Astrocyte (in vitro differentiated cells and primary cell): ENCODE measurements at regions not wholly inside any gene's neighbourhood (a gene's known extent, or its start where the extent isn't known, plus 50 kb on each side); places are given as distances from the start of the nearest gene placed in this dataset.

Experiments
- DNase-seq: peaks from one replicate; pipeline ENCODE4 v3.0.0-alpha.2; 2010; ENCODE audit warnings: low read depth
- FAIRE-seq: peaks from 2 replicates; lab custom pipeline; 2011; peaks lifted over from hg19 to GRCh38; lab: Jason Lieb, UNC
- H2AFZ ChIP-seq: 2 replicates; pipeline ENCODE4 v1.6.0; 2012; ENCODE audit warnings: low read depth, low read length, inconsistent platforms
- H3K27ac ChIP-seq: 2 replicates; pipeline ENCODE4 v1.5.1; 2011; ENCODE audit warnings: low read depth, low read length, inconsistent platforms
- H3K27me3 ChIP-seq: 2 replicates; pipeline ENCODE4 v1.6.0; 2011; ENCODE audit warnings: low read length, inconsistent platforms; ENCODE audit not compliant: insufficient read depth
- H3K36me3 ChIP-seq: 2 replicates; pipeline ENCODE4 v1.5.1; 2011; ENCODE audit warnings: low read length, inconsistent platforms; ENCODE audit not compliant: insufficient read depth
- H3K4me1 ChIP-seq: 2 replicates; pipeline ENCODE4 v1.5.1; 2011; ENCODE audit warnings: low read length, inconsistent platforms; ENCODE audit not compliant: insufficient read depth
- H3K4me2 ChIP-seq: 2 replicates; pipeline ENCODE4 v1.6.0; 2012; ENCODE audit warnings: low read length, inconsistent platforms
- H3K4me3 ChIP-seq: 2 replicates; pipeline ENCODE4 v1.5.1; 2011; ENCODE audit warnings: low read depth, mild to moderate bottlenecking, low read length, inconsistent platforms; ENCODE audit not compliant: insufficient read depth
- H3K79me2 ChIP-seq: 2 replicates; pipeline ENCODE4 v1.6.0; 2012; ENCODE audit warnings: mild to moderate bottlenecking, low read length, inconsistent platforms; ENCODE audit not compliant: insufficient read depth
- H3K9ac ChIP-seq: 2 replicates; pipeline ENCODE4 v1.6.0; 2012; ENCODE audit warnings: mild to moderate bottlenecking, low read length, inconsistent platforms
- H3K9me3 ChIP-seq: 2 replicates; pipeline ENCODE4 v1.5.1; 2012; ENCODE audit warnings: low read depth, mild to moderate bottlenecking, low read length, inconsistent platforms; ENCODE audit not compliant: insufficient read depth
- H4K20me1 ChIP-seq: 2 replicates; pipeline ENCODE4 v1.6.0; 2012; ENCODE audit warnings: low read length, inconsistent platforms; ENCODE audit not compliant: insufficient read depth
- H3K27ac Mint-ChIP-seq: one replicate; pipeline ENCODE4 v1.8.0; 2021; ENCODE audit warnings: mild to moderate bottlenecking, mixed read lengths; ENCODE audit not compliant: unreplicated experiment
- H3K27me3 Mint-ChIP-seq: one replicate; pipeline ENCODE4 v1.8.0; 2021; ENCODE audit warnings: low read depth, mixed read lengths; ENCODE audit not compliant: unreplicated experiment
- H3K36me3 Mint-ChIP-seq: one replicate; pipeline ENCODE4 v1.8.0; 2021; ENCODE audit warnings: low read depth, mixed read lengths; ENCODE audit not compliant: unreplicated experiment
- H3K4me1 Mint-ChIP-seq: one replicate; pipeline ENCODE4 v1.8.0; 2021; ENCODE audit warnings: low read depth, mixed read lengths; ENCODE audit not compliant: unreplicated experiment
- H3K4me3 Mint-ChIP-seq: one replicate; pipeline ENCODE4 v1.8.0; 2021; ENCODE audit warnings: mild to moderate bottlenecking, moderate library complexity, mixed read lengths; ENCODE audit not compliant: unreplicated experiment
- H3K9me3 Mint-ChIP-seq: one replicate; pipeline ENCODE4 v1.8.0; 2021; ENCODE audit warnings: mild to moderate bottlenecking, mixed read lengths; ENCODE audit not compliant: unreplicated experiment
- CTCF ChIP-seq: IDR thresholded peaks from 2 replicates; pipeline ENCODE4 v1.5.1; 2011; ENCODE audit warnings: low read depth, mild to moderate bottlenecking, inconsistent platforms, low read length, moderate library complexity; ENCODE audit not compliant: insufficient read depth
- EZH2 ChIP-seq: IDR thresholded peaks from 2 replicates; pipeline ENCODE4 v1.6.1; 2012; ENCODE audit warnings: mild to moderate bottlenecking, low read length, inconsistent platforms; ENCODE audit not compliant: insufficient read depth

GRCh38 chr1:104868794-104869193 is 1119.1 kb downstream of the AMY1C start:
- Mint-ChIP-seq H3K36me3 (no peaks in the 10 kb centered on the region), H3K27ac (no peak overlapping the region), H3K27me3 (no peaks in the 10 kb centered on the region), H3K4me3 (no peak overlapping the region), H3K4me1 (no peaks in the 10 kb centered on the region), H3K9me3 (no peaks in the 10 kb centered on the region)
- Histone ChIP-seq H3K27ac (no peak overlapping the region), H3K27me3 (no peaks in the 10 kb centered on the region), H2AFZ (no peak overlapping the region), H3K4me1 (no peaks in the 10 kb centered on the region), H3K4me2 (no peak overlapping the region), H3K79me2 (no peaks in the 10 kb centered on the region), H3K9me3 (no peaks in the 10 kb centered on the region), H3K4me3 (no peak overlapping the region), H3K9ac (no peak overlapping the region), H4K20me1 (no peaks in the 10 kb centered on the region), H3K36me3 (no peaks in the 10 kb centered on the region)
- TF ChIP-seq CTCF, result no peak
- no peak for TF ChIP-seq EZH2
- FAIRE-seq, result no peak
- no peak for DNase-seq

- FAIRE-seq (no peak), DNase-seq (no peak)
- Histone ChIP-seq H2AFZ (no peak overlapping the region), H3K9me3 (no peaks in the 10 kb centered on the region), H3K4me3 (no peak overlapping the region), H4K20me1 (no peaks in the 10 kb centered on the region), H3K4me1 (no peaks in the 10 kb centered on the region), H3K27ac (no peak overlapping the region), H3K9ac (no peak overlapping the region), H3K36me3 (no peaks in the 10 kb centered on the region), H3K79me2 (no peaks in the 10 kb centered on the region), H3K27me3 (no peaks in the 10 kb centered on the region), H3K4me2 (no peak overlapping the region)
- no peaks in the 10 kb centered on the region for H3K4me1 Mint-ChIP-seq
- H3K36me3 Mint-ChIP-seq, result no peaks in the 10 kb centered on the region
- H3K27me3 Mint-ChIP-seq, result no peaks in the 10 kb centered on the region
- H3K27ac Mint-ChIP-seq, result no peak overlapping the region
- H3K4me3 Mint-ChIP-seq, result no peak overlapping the region
- TF ChIP-seq EZH2, result no peak
- TF ChIP-seq CTCF, result no peak
- H3K9me3 Mint-ChIP-seq, result no peaks in the 10 kb centered on the region
Observed at GRCh38 chr1:104874044-104874443, 1124.3 kb downstream of the AMY1C start.

GRCh38 chr1:104878203-104878909 is 1128.7 kb downstream of the AMY1C start:
- no peak overlapping the region for H3K4me3 ChIP-seq
- no peak overlapping the region for H3K4me2 ChIP-seq
- H2AFZ ChIP-seq, result no peak overlapping the region
- no peaks in the 10 kb centered on the region for H3K9me3 ChIP-seq
- TF ChIP-seq EZH2, result no peak
- TF ChIP-seq CTCF, result no peak
- H3K9me3 Mint-ChIP-seq, result no peaks in the 10 kb centered on the region
- H3K27me3 Mint-ChIP-seq, result no peaks in the 10 kb centered on the region
- H3K4me1 Mint-ChIP-seq, result no peaks in the 10 kb centered on the region
- DNase-seq (no peak), FAIRE-seq (no peak)
- H3K4me1 ChIP-seq, result no peaks in the 10 kb centered on the region
- no peak overlapping the region for H3K27ac ChIP-seq
- no peaks in the 10 kb centered on the region for H4K20me1 ChIP-seq
- H3K4me3 Mint-ChIP-seq, result no peak overlapping the region
- no peaks in the 10 kb centered on the region for H3K27me3 ChIP-seq
- no peak overlapping the region for H3K27ac Mint-ChIP-seq
- no peaks in the 10 kb centered on the region for H3K36me3 ChIP-seq
- H3K36me3 Mint-ChIP-seq, result no peaks in the 10 kb centered on the region
- H3K79me2 ChIP-seq, result no peaks in the 10 kb centered on the region
- no peak overlapping the region for H3K9ac ChIP-seq
